PC-3 (cell line): ENCODE measurements at regions not wholly inside any gene's neighbourhood (a gene's known extent, or its start where the extent isn't known, plus 50 kb on each side); places are given as distances from the start of the nearest gene placed in this dataset.

Experiments used
- CTCF ChIP-seq: fragments of 300-600 bp; sonication (generic); conservative IDR thresholded peaks from 2 replicates; pipeline ENCODE4 v1.5.1; 2017; ENCODE audit warnings: antibody characterized with exemption, low read depth, mild to moderate bottlenecking, low read length
- EZH2 ChIP-seq: fragments of 300-600 bp; sonication (generic); IDR thresholded peaks from one replicate; pipeline ENCODE4 v1.6.1; 2017; ENCODE audit warnings: antibody characterized with exemption, mild to moderate bottlenecking, low read length; ENCODE audit not compliant: unreplicated experiment
- EZH2phosphoT487 ChIP-seq: fragments of 300-600 bp; sonication (generic); IDR thresholded peaks from 2 replicates; pipeline ENCODE4 v1.6.1; 2018; ENCODE audit warnings: mild to moderate bottlenecking, antibody characterized with exemption, low read length, borderline replicate concordance

- TF ChIP-seq CTCF (no peak), EZH2phosphoT487 (no peak), EZH2 (no peak)
Observed at GRCh38 chr18:22541232-22541631, 123.5 kb upstream of the CTAGE1 start.
